CD4-positive, alpha-beta memory T cell (primary cell): ENCODE measurements at regions not wholly inside any gene's neighbourhood (a gene's known extent, or its start where the extent isn't known, plus 50 kb on each side); places are given as distances from the start of the nearest gene placed in this dataset.
"Not testable (repeated sequence)": the region's sequence is repeated elsewhere in the genome, so short reads cannot be mapped to it uniquely, and the experiment has no call there.

Experiments used
- CTCF ChIA-PET: fragments of 350-600 bp; sonication (Branson Sonifier 250); formaldehyde crosslinking; loops from one replicate; lab custom pipeline; 2021; ENCODE audit warnings: inconsistent platforms; ENCODE audit not compliant: partially characterized antibody; lab: Charles Lee
- POLR2A ChIA-PET: fragments of 350-600 bp; sonication (Branson Sonifier 250); formaldehyde crosslinking; loops from one replicate; lab custom pipeline; 2021; ENCODE audit not compliant: partially characterized antibody; lab: Charles Lee
- DNase-seq, 5 donors: peaks; one replicate each; pipeline versions ENCODE4 v3.0.0 to v3.0.0-alpha.2; 2020 to 2022; ENCODE audit warnings: mixed read lengths in 1 of 5
- H3K27ac ChIP-seq: one replicate; pipeline ENCODE4 v1.7.0; 2013; ENCODE audit warnings: low read depth, low read length
- H3K27me3 ChIP-seq: 2 replicates; pipeline ENCODE4 v1.7.0; 2013; ENCODE audit warnings: mild to moderate bottlenecking, low read length, moderate library complexity; ENCODE audit not compliant: insufficient read depth
- H3K36me3 ChIP-seq: 2 replicates; pipeline ENCODE4 v1.7.0; 2013; ENCODE audit warnings: mild to moderate bottlenecking, low read length, moderate library complexity; ENCODE audit not compliant: insufficient read depth
- H3K4me1 ChIP-seq: 2 replicates; pipeline ENCODE4 v1.7.0; 2013; ENCODE audit warnings: mild to moderate bottlenecking, low read length, moderate library complexity; ENCODE audit not compliant: insufficient read depth
- H3K4me3 ChIP-seq, 2 donors: one replicate each; pipeline ENCODE4 v1.7.0; 2013; ENCODE audit warnings: low read length in 2 of 2, mild to moderate bottlenecking in 1 of 2
- H3K9me3 ChIP-seq, 2 donors: one replicate each; pipeline ENCODE4 v1.7.0; 2013; ENCODE audit warnings: low read length in 2 of 2, control low read depth in 1 of 2; ENCODE audit not compliant: control insufficient read depth in 1 of 2
- H3K27ac Mint-ChIP-seq, 7 donors: one replicate each; pipeline ENCODE4 v1.8.0; 2020 to 2021; ENCODE audit warnings: mixed read lengths in 7 of 7, mild to moderate bottlenecking in 6 of 7, inconsistent platforms in 3 of 7, moderate library complexity in 3 of 7
- H3K27me3 Mint-ChIP-seq, 2 donors: one replicate each; pipeline ENCODE4 v1.8.0; 2020 to 2021; ENCODE audit warnings: mixed read lengths in 2 of 2
- H3K36me3 Mint-ChIP-seq, 2 donors: one replicate each; pipeline ENCODE4 v1.8.0; 2020 to 2021; ENCODE audit warnings: mixed read lengths in 2 of 2, inconsistent platforms in 1 of 2, mild to moderate bottlenecking in 1 of 2
- H3K4me1 Mint-ChIP-seq, 4 donors: one replicate each; pipeline ENCODE4 v1.8.0; 2020 to 2021; ENCODE audit warnings: mixed read lengths in 4 of 4, mild to moderate bottlenecking in 1 of 4
- H3K4me3 Mint-ChIP-seq, 8 donors: one replicate each; pipeline ENCODE4 v1.8.0; 2020 to 2021; ENCODE audit warnings: mixed read lengths in 8 of 8, mild to moderate bottlenecking in 7 of 8, moderate library complexity in 6 of 8, inconsistent platforms in 3 of 8
- H3K9me3 Mint-ChIP-seq, 8 donors: one replicate each; pipeline ENCODE4 v1.8.0; 2020 to 2021; ENCODE audit warnings: mixed read lengths in 8 of 8, mild to moderate bottlenecking in 5 of 8, inconsistent platforms in 3 of 8, moderate library complexity in 1 of 8
- intact Hi-C: fragments of 100-400 bp; cut with micrococcal nuclease; formaldehyde crosslinking; loops from one replicate; pipeline ENCODE4 v1.15.1; 2023

DNA sequence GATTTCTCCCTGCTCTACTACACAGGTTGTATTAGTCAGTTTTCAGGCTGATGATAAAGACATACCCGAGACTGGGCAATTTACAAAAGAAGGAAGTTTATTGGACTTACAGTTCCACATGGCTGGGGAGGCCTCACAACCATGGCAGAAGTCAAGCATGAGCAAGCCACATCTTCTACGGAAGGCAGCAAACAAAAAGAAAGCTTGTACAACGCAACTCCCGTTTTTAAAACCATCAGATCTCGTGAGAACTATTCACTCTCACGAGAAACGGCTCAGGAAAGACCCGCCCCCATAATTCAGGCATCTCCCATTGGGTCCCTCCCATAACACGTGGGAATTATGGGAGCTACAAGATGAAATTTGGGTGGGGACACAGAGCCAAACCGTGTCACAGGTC lies 88.0 kb upstream of the CDYL2 start:
- CTCF ChIA-PET = interaction anchor here (1.5 kb wide), 1 partner anchor 366 kb away, joined by 3 read pairs; no protein-coding TSS in a partner anchor
- H3K4me1 ChIP-seq, H3K36me3 Mint-ChIP-seq, DNase-seq, H3K4me3 Mint-ChIP-seq, POLR2A ChIA-PET, H3K27ac Mint-ChIP-seq, H3K9me3 Mint-ChIP-seq, H3K4me3 ChIP-seq, H3K36me3 ChIP-seq, H3K27me3 Mint-ChIP-seq, H3K4me1 Mint-ChIP-seq, intact Hi-C loops, H3K9me3 ChIP-seq, H3K27me3 ChIP-seq, H3K27ac ChIP-seq: not testable (repeated sequence)

DNA sequence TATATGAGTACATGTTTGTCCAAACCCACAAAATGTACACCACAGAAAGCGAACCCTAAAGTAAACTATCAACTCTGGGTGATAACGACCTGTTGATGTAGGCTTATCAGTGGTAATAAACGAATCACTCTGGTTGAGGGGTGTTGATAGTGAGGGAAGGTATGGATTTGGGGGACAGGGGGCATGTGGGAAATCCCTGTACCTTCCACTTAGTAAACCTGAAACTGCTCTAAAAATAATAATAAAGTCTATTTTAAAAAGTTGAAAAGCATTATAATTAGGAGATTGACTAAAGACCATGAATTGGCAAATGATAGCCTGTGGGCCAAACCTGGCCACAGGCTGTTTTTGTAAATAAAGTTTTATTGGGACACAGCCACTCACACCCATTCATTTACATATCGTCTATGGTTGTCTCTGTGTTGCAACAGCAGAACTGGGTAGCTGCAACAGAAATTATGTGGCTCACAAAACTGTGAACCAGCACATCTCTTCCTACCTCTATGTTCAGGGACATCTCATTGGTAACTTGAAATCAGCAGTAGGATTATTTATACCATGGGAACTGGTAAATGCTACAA lies 85.5 kb upstream of the CDYL2 start:
- Mint-ChIP-seq H3K27ac (no peak overlapping the region), H3K4me1 (no peaks in the 10 kb centered on the region), H3K9me3 (no peaks in the 10 kb centered on the region), H3K36me3 (no peaks in the 10 kb centered on the region), H3K27me3 (peaks cover 3 to 5% of the 10 kb centered on the region in 2 donors), H3K4me3 (no peak overlapping the region)
- H3K4me1 ChIP-seq = no peaks in the 10 kb centered on the region
- H3K27ac ChIP-seq = no peak overlapping the region
- no peaks in the 10 kb centered on the region for H3K9me3 ChIP-seq
- ChIA-PET CTCF (no interaction called here), POLR2A (no interaction called here)
- H3K27me3 ChIP-seq = no peaks in the 10 kb centered on the region
- DNase-seq = no peak
- intact Hi-C loops = no loop called here
- H3K36me3 ChIP-seq = no peaks in the 10 kb centered on the region
- no peak overlapping the region for H3K4me3 ChIP-seq

DNA sequence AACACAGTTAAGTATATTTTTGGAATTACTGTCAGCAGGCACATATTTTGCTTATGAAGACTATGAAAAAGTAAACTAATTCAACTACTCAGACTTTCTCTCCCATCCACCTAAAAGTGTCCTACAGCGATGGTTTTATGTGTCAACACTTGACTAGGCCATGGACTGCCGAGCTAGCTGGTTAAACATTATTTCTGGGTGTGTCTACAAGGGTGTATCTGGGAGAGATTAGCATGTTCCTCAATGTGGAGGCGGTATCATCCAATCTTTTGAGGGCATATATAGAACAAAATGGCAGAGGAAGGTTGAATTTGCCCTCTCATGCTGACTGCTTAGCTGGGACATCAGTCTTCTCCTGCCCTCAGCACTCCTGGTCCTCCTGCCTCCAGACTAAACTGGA lies 82.7 kb upstream of the CDYL2 start:
- no peaks in the 10 kb centered on the region for H3K36me3 ChIP-seq
- POLR2A ChIA-PET = interaction anchor here (0.6 kb wide), 1 partner anchor 480 kb away, joined by 3 read pairs; no protein-coding TSS in a partner anchor
- Mint-ChIP-seq H3K9me3 (no peaks in the 10 kb centered on the region), H3K4me3 (no peak overlapping the region), H3K4me1 (no peaks in the 10 kb centered on the region), H3K36me3 (no peaks in the 10 kb centered on the region), H3K27me3 (peaks cover 14 to 19% of the 10 kb centered on the region in 2 donors), H3K27ac (no peak overlapping the region)
- CTCF ChIA-PET = no interaction called here
- H3K27me3 ChIP-seq = no peaks in the 10 kb centered on the region
- H3K4me1 ChIP-seq = no peaks in the 10 kb centered on the region
- intact Hi-C loops = no loop called here
- no peak overlapping the region for H3K27ac ChIP-seq
- DNase-seq = no peak
- no peak overlapping the region for H3K4me3 ChIP-seq
- no peaks in the 10 kb centered on the region for H3K9me3 ChIP-seq

DNA sequence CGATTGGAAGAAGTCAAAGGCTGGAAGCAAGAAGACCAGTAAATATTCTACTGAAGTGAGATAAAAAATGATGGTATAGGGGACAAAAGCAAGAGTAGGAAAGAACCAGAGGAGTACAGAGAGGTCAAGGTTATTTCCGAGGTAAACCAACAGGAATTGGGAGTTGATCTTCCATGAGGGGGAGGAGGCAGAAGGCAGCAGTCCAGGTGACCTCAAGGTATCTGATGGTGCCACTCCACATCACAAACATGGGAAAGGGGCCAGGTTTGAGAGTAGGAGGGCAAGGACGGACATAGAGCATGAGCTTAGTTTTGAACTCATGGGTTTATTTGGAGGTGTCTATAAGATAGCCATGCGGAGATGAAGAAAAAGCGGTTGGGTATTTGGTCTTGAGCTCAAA lies 79.4 kb upstream of the CDYL2 start:
- POLR2A ChIA-PET = no interaction called here
- H3K9me3 ChIP-seq = no peaks in the 10 kb centered on the region
- H3K4me1 Mint-ChIP-seq = no peaks in the 10 kb centered on the region
- DNase-seq = no peak
- H3K4me3 ChIP-seq = no peak overlapping the region
- H3K36me3 ChIP-seq = no peaks in the 10 kb centered on the region
- no peaks in the 10 kb centered on the region for H3K27me3 ChIP-seq
- peaks cover 16 to 20% of the 10 kb centered on the region in 2 donors for H3K27me3 Mint-ChIP-seq
- intact Hi-C loops = no loop called here
- no peaks in the 10 kb centered on the region for H3K36me3 Mint-ChIP-seq
- H3K9me3 Mint-ChIP-seq = peaks cover 0 to 2% (median 0%) of the 10 kb centered on the region in 8 donors
- H3K27ac ChIP-seq = no peak overlapping the region
- no peak overlapping the region for H3K4me3 Mint-ChIP-seq
- CTCF ChIA-PET = no interaction called here
- H3K27ac Mint-ChIP-seq = no peak overlapping the region
- H3K4me1 ChIP-seq = no peaks in the 10 kb centered on the region

DNA sequence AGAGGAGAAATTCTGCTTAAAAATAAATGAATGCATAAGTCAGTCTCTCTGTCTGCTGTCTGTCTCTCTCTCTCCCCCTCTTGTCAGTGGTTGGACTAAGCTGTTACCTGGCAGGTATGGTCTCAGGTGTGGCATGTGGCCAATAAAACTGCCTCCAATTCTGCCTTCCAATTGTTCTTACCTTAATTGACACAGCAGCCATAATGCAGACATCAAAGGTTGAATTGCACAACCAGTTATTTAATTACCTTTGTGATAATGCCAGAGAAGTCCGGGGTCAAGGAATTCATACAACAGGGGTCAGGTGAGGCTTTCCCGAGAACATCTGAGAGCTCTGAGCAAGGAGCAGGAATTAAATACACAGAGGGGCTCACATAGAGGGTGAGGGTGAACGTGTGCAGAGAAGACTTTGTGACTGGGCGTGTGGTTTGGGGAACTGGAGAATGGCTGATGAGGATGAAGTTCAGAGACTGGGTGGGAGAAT lies 78.8 kb upstream of the CDYL2 start:
- CTCF ChIA-PET = no interaction called here
- Histone ChIP-seq H3K9me3 (no peaks in the 10 kb centered on the region), H3K27me3 (no peaks in the 10 kb centered on the region), H3K4me1 (no peaks in the 10 kb centered on the region), H3K4me3 (no peak overlapping the region), H3K36me3 (no peaks in the 10 kb centered on the region), H3K27ac (no peak overlapping the region)
- H3K36me3 Mint-ChIP-seq = no peaks in the 10 kb centered on the region
- H3K4me3 Mint-ChIP-seq = no peak overlapping the region
- no peaks in the 10 kb centered on the region for H3K4me1 Mint-ChIP-seq
- H3K27ac Mint-ChIP-seq = no peak overlapping the region
- POLR2A ChIA-PET = no interaction called here
- H3K9me3 Mint-ChIP-seq = peaks cover 0 to 2% (median 0%) of the 10 kb centered on the region in 8 donors
- intact Hi-C loops = no loop called here
- H3K27me3 Mint-ChIP-seq = peaks cover 16 to 20% of the 10 kb centered on the region in 2 donors
- no peak for DNase-seq

DNA sequence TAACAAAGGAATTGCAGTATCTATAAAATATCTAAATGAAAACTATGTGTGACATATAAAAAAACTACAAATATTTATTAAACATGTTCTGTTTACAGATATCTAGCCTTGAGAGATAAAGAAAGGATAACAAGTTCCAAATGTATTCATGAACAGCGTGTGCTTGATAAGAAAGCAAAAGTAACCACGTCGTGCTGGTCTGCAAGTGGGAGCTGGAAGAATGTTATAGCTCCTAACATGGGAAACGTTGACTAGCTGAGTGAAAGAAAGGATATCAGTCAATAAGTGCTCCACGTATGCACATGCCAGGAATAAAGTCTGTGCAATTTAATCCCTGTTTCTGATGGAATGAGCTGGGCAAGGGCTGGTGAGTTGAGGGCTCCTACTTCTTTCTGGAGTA lies 71.2 kb upstream of the CDYL2 start:
- intact Hi-C loops = no loop called here
- CTCF ChIA-PET = interaction anchor here (1.4 kb wide), 1 partner anchor 9 kb away, joined by 3 read pairs; no protein-coding TSS in a partner anchor
- Mint-ChIP-seq H3K27me3 (peaks cover 10 to 12% of the 10 kb centered on the region in 2 donors), H3K4me3 (no peak overlapping the region), H3K27ac (no peak overlapping the region), H3K4me1 (no peaks in the 10 kb centered on the region), H3K9me3 (peaks cover 0 to 3% (median 0%) of the 10 kb centered on the region in 8 donors), H3K36me3 (no peaks in the 10 kb centered on the region)
- DNase-seq = no peak
- H3K27ac ChIP-seq = no peak overlapping the region
- no peaks in the 10 kb centered on the region for H3K9me3 ChIP-seq
- no peaks in the 10 kb centered on the region for H3K36me3 ChIP-seq
- POLR2A ChIA-PET = no interaction called here
- H3K4me3 ChIP-seq = no peak overlapping the region
- H3K4me1 ChIP-seq = no peaks in the 10 kb centered on the region
- no peaks in the 10 kb centered on the region for H3K27me3 ChIP-seq

DNA sequence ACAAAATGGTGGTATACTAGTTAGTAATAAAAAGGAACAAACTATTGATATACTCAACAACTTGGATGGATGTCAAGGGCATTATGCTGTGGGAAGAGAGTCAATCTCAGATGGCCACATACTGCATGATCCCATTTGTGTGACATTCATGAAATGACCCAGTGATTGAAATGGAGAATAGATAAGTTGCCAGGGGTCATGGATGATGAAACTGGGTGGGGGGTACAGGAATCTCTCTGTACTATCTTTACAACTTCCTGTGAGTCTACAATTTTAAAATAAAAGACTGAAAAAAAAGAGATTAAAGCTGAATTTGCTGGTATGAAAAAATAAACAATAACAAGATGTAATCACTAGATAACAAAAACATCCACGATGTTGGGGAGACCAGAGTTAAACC lies 70.5 kb upstream of the CDYL2 start:
- Mint-ChIP-seq H3K36me3 (no peaks in the 10 kb centered on the region), H3K9me3 (peaks cover 0 to 3% (median 0%) of the 10 kb centered on the region in 8 donors), H3K27me3 (peaks cover 6 to 10% of the 10 kb centered on the region in 2 donors), H3K4me1 (no peaks in the 10 kb centered on the region), H3K27ac (no peak overlapping the region), H3K4me3 (no peak overlapping the region)
- Histone ChIP-seq H3K4me3 (no peak overlapping the region), H3K27ac (no peak overlapping the region), H3K36me3 (no peaks in the 10 kb centered on the region), H3K9me3 (no peaks in the 10 kb centered on the region), H3K27me3 (no peaks in the 10 kb centered on the region), H3K4me1 (no peaks in the 10 kb centered on the region)
- ChIA-PET POLR2A (no interaction called here), CTCF (interaction anchor here (1.4 kb wide), 1 partner anchor 9 kb away, joined by 3 read pairs; no protein-coding TSS in a partner anchor)
- intact Hi-C loops = no loop called here
- no peak for DNase-seq
